ENCODE measurements at regions not wholly inside any gene's neighbourhood (a gene's known extent, or its start where the extent isn't known, plus 50 kb on each side); places are given as distances from the start of the nearest gene placed in this dataset.

DNA sequence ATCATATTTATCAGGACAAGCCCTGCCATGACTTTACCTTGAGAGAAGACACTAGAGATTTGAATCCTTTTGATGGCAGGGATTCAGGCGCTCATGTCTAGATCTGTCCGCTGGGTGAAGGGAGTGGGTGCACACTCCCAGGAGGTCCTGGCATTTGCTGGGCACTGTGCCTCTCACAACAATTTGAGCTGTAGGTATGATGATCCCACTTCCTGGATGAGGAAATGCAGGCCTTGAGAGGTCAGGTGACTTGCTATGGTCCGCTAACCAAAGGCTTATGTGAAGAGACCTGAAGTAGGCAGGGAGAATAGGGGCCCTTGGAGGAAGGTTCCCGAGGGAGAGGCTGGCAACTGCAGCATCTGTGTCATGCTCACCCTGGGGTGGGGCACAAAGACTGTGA lies 206.1 kb downstream of the HAUS1 start:
- Histone ChIP-seq H3K27me3 (ENCODE audit: low read depth, low read length) (no peaks in the 10 kb centered on the region), H4K20me1 (ENCODE audit: insufficient read depth, low read length) (no peaks in the 10 kb centered on the region), H3K4me1 (ENCODE audit: low read length) (peaks cover 10% of the 10 kb centered on the region), H3K4me3 (ENCODE audit: low read length) (no peak overlapping the region), H3K79me2 (ENCODE audit: low read length) (no peaks in the 10 kb centered on the region), H3K9me3 (ENCODE audit: insufficient read depth, low read length) (no peaks in the 10 kb centered on the region), H3K36me3 (replicated peaks; ENCODE audit: low read depth, low read length) (no peaks in the 10 kb centered on the region), H3K4me2 (ENCODE audit: low read length) (no peak overlapping the region), H2AFZ (ENCODE audit: low read depth, low read length) (no peak overlapping the region), H3K9ac (ENCODE audit: low read length) (no peak overlapping the region), H3K27ac (ENCODE audit: low read length) (no peak overlapping the region)
- TF ChIP-seq, protein P1, sequence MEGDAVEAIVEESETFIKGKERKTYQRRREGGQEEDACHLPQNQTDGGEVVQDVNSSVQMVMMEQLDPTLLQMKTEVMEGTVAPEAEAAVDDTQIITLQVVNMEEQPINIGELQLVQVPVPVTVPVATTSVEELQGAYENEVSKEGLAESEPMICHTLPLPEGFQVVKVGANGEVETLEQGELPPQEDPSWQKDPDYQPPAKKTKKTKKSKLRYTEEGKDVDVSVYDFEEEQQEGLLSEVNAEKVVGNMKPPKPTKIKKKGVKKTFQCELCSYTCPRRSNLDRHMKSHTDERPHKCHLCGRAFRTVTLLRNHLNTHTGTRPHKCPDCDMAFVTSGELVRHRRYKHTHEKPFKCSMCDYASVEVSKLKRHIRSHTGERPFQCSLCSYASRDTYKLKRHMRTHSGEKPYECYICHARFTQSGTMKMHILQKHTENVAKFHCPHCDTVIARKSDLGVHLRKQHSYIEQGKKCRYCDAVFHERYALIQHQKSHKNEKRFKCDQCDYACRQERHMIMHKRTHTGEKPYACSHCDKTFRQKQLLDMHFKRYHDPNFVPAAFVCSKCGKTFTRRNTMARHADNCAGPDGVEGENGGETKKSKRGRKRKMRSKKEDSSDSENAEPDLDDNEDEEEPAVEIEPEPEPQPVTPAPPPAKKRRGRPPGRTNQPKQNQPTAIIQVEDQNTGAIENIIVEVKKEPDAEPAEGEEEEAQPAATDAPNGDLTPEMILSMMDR (IDR thresholded peaks at IDR 0.05; ENCODE audit: low read depth, low read length) = no peak
- no peak for TF ChIP-seq EZH2phosphoT487 (IDR thresholded peaks at IDR 0.05; ENCODE audit: low read depth)

DNA sequence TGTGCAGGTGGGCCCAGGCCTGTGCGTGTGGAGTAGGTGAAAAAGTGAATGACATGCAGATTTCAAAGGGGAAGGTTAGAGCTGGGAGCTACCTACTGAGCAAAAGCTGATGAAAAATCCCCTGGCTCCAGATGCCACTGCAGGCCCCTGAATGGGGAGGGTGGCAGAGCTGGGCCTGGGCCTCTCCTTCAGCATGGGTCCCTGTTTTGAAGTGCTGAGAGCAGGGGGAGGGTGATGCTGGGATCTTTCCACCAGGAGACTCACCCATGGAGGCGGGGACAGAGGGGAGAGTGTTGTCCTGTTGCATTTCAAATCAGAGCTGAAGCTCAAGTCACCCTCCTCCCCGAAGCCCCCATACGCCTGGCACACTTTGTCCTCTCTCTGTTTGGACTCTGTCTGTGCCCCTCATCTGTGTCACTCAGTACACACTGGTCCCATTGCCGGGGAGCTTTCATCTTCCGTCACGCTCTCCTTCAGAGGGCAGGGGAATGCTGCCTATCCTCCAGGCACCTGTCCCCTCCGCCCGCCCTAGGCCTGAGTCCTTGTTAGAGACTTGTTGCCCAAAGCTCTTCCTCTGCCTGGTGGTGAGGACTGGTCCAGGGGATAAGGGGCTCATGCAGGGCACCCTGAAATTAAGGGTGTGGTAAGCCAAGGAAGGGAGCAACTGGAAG lies 206.6 kb downstream of the HAUS1 start:
- H3K9me3 ChIP-seq (ENCODE audit: insufficient read depth, low read length) = no peaks in the 10 kb centered on the region
- H3K4me1 ChIP-seq (ENCODE audit: low read length) = peaks cover 13% of the 10 kb centered on the region
- no peak overlapping the region for H2AFZ ChIP-seq (ENCODE audit: low read depth, low read length)
- H3K79me2 ChIP-seq (ENCODE audit: low read length) = no peaks in the 10 kb centered on the region
- H3K27me3 ChIP-seq (ENCODE audit: low read depth, low read length) = no peaks in the 10 kb centered on the region
- H3K27ac ChIP-seq (ENCODE audit: low read length) = no peak overlapping the region
- TF ChIP-seq EZH2phosphoT487 (IDR thresholded peaks at IDR 0.05; ENCODE audit: low read depth) = no peak
- TF ChIP-seq, protein P1 (IDR thresholded peaks at IDR 0.05; ENCODE audit: low read depth, low read length) = no peak
- H3K36me3 ChIP-seq (replicated peaks; ENCODE audit: low read depth, low read length) = no peaks in the 10 kb centered on the region
- no peak overlapping the region for H3K4me3 ChIP-seq (ENCODE audit: low read length)
- no peak overlapping the region for H3K9ac ChIP-seq (ENCODE audit: low read length)
- no peak overlapping the region for H3K4me2 ChIP-seq (ENCODE audit: low read length)
- H4K20me1 ChIP-seq (ENCODE audit: insufficient read depth, low read length) = no peaks in the 10 kb centered on the region

DNA sequence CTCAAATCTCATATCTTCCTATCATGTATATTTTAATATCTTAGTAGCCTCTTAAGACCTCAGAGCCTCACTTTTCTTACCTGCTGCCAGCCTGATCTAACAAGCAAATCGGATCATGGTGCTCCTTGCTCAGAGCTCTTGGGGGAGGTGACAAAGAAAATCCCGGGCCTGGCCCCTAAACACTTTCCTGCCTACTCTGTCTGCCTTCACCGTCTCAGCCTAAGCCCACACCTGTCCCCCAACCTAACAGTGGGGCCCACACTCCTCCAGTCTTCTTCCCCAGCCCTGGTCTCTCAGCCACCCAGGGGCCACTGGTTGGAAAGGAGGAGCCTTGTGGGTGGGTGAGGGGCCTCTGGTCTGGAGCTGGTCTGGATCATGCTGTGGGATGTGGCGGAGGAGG lies 207.3 kb downstream of the HAUS1 start:
- H3K9ac ChIP-seq (ENCODE audit: low read length) = no peak overlapping the region
- no peaks in the 10 kb centered on the region for H3K36me3 ChIP-seq (replicated peaks; ENCODE audit: low read depth, low read length)
- no peaks in the 10 kb centered on the region for H3K9me3 ChIP-seq (ENCODE audit: insufficient read depth, low read length)
- H2AFZ ChIP-seq (ENCODE audit: low read depth, low read length) = no peak overlapping the region
- H3K4me2 ChIP-seq (ENCODE audit: low read length) = no peak overlapping the region
- H3K27me3 ChIP-seq (ENCODE audit: low read depth, low read length) = no peaks in the 10 kb centered on the region
- TF ChIP-seq, protein P1 (IDR thresholded peaks at IDR 0.05; ENCODE audit: low read depth, low read length) = no peak
- TF ChIP-seq EZH2phosphoT487 (IDR thresholded peaks at IDR 0.05; ENCODE audit: low read depth) = no peak
- no peaks in the 10 kb centered on the region for H4K20me1 ChIP-seq (ENCODE audit: insufficient read depth, low read length)
- no peaks in the 10 kb centered on the region for H3K79me2 ChIP-seq (ENCODE audit: low read length)
- H3K4me3 ChIP-seq (ENCODE audit: low read length) = no peak overlapping the region
- no peak overlapping the region for H3K27ac ChIP-seq (ENCODE audit: low read length)
- peaks cover 13% of the 10 kb centered on the region for H3K4me1 ChIP-seq (ENCODE audit: low read length)

DNA sequence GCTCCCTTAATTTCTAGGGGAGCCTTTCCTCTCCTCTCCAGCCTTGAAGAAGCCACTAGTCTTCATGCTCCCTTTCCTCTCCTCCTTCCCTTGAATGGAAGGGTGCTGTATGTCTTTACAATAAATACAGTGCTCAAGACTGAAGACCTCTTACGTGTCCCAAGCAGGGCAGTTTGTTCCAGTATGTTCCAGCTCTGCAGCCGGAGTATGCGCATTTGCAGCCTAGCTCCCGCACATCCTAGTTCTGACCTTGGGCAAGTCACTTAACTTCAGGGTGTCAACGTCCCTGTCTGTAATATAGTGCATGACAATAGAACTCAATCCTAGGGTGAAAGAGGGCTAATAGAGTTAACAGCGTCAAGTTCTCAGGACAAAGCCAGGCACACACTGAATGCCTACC lies 208.0 kb downstream of the HAUS1 start:
- no peak overlapping the region for H2AFZ ChIP-seq (ENCODE audit: low read depth, low read length)
- H3K9me3 ChIP-seq (ENCODE audit: insufficient read depth, low read length) = no peaks in the 10 kb centered on the region
- no peak overlapping the region for H3K4me3 ChIP-seq (ENCODE audit: low read length)
- H3K4me2 ChIP-seq (ENCODE audit: low read length) = no peak overlapping the region
- H3K27me3 ChIP-seq (ENCODE audit: low read depth, low read length) = no peaks in the 10 kb centered on the region
- no peaks in the 10 kb centered on the region for H3K79me2 ChIP-seq (ENCODE audit: low read length)
- TF ChIP-seq EZH2phosphoT487 (IDR thresholded peaks at IDR 0.05; ENCODE audit: low read depth) = no peak
- TF ChIP-seq, protein P1 (IDR thresholded peaks at IDR 0.05; ENCODE audit: low read depth, low read length) = no peak
- no peak overlapping the region for H3K9ac ChIP-seq (ENCODE audit: low read length)
- peaks cover 13% of the 10 kb centered on the region for H3K4me1 ChIP-seq (ENCODE audit: low read length)
- H3K27ac ChIP-seq (ENCODE audit: low read length) = no peak overlapping the region
- H3K36me3 ChIP-seq (replicated peaks; ENCODE audit: low read depth, low read length) = no peaks in the 10 kb centered on the region
- no peaks in the 10 kb centered on the region for H4K20me1 ChIP-seq (ENCODE audit: insufficient read depth, low read length)

All from OCI-LY3 (cell line).